ENCODE measurements at regions not wholly inside any gene's neighbourhood (a gene's known extent, or its start where the extent isn't known, plus 50 kb on each side); places are given as distances from the start of the nearest gene placed in this dataset.

DNA sequence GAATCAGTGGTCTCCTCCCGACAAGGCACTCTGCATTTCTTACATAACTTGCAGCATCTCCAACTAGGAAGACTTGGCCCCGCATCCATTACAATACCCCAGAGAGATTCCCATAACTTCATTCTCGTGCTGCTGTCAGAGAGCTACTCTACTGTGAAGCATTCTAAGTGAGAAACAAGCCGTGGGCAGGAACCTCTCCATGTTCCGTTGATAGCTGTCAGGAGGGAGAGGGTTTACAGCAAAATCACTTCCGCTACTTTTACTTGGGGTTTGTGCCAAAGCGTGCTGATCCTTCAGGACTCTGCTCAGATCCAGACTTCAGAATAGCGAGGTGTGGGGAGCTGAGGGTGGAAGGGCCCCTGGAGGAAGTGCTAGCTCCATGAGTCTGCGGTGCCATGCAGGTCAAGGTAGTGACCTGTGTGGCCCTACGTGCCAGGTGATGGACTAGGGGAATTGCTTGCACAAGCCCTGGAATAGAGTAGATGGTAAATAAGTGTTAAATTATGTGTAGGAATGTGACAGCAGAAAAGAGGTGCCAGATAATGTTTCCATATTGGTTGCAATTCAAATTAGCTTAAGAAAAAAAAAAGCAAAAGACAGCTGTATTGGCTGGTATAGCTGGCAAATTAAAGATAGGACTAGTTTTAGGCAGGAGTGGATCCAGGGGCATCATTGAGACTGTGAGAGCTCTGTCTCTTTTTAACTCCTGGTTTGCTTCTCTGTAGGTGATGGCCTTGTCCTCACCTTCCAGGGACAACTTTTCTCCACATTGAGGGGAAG, 358.5 kb upstream of the ERCC4 start:
- TF ChIP-seq FOXK2 (IDR thresholded peaks at IDR 0.05) (no peak), PKNOX1 (IDR thresholded peaks at IDR 0.05) (no peak), ELF4 (IDR thresholded peaks at IDR 0.05) (no peak), CTBP1 (IDR thresholded peaks at IDR 0.05; ENCODE audit: borderline replicate concordance) (no peak), L3MBTL2 (conservative IDR thresholded peaks at IDR 0.05) (no peak), SP1 (IDR thresholded peaks at IDR 0.05) (no peak), NFRKB (IDR thresholded peaks at IDR 0.05) (no peak), FOXA1 (IDR thresholded peaks at IDR 0.05) (no peak), ZNF384 (IDR thresholded peaks at IDR 0.05) (no peak)

Measured in HEK293T (cell line).